HG03520 (cell line): ENCODE measurements at regions not wholly inside any gene's neighbourhood (a gene's known extent, or its start where the extent isn't known, plus 50 kb on each side); places are given as distances from the start of the nearest gene placed in this dataset.

Source experiments
- ATAC-seq: cut with Tn5 transposase; IDR thresholded peaks from one replicate; pipeline ENCODE4 v1.9.1; 2021; ENCODE audit warnings: mild to moderate bottlenecking, moderate library complexity; ENCODE audit not compliant: unreplicated experiment

DNA sequence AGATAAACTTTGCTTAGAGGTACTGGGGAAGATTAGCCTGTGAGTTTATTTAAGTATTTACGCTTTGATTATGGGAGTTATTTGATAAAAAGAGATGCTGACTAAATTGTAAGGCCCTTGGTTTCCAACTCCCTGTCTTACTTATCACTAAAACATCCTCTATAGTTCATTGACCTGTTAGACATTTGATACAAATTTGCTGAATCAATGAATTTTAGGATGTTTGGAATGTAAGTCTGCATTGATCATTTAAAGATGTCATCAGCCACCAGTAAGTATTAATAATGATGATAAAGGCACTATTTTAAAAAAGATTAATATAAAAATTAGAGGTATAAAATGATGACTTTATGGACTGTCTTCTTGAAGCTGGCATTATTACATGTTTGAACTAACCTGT, 340.6 kb downstream of the SPRY1 start:
- ATAC-seq = no peak

GRCh38 chr4:123739806-123740205, 343.2 kb downstream of the SPRY1 start:
- no peak for ATAC-seq

- no peak for ATAC-seq
Observed at GRCh38 chr4:123740236-123740635, 343.6 kb downstream of the SPRY1 start.

DNA sequence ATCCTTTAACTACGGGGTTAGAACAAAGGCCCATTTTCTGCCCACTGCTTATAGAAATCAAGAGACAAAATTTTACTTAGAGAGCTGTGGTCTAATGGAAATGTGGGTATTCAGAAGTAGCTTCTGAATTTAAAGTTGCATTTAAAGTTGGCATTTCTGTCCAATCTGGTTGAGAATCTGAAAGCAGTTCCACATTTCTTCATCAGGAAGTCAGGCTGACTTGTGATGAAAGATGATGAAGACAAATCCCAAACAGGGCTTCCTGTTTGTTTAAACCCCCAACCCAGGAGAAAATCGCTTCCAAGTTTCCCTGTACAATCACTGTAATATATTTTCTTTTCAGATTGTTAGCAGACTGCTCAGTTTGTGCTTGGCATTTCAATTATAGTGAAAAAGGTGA, 345.3 kb downstream of the SPRY1 start:
- no peak for ATAC-seq

DNA sequence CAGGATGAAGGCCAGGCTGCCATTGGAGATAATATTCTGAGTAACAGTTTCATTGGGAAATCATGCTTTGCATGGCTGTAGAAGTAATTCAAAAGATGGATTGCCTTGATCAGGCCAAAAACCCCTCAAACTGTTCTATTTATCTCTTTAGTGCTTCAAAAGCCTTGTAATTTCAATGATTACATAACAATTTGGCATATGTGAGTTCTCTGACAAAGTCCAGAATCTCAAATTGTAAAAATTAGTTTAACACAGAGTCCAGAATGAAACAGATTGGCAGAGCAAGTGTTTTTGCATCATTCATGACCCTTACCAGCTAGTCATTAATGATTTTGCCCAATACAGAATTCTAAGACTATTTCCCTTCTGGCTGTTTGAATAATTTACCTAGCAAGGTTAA, 347.3 kb downstream of the SPRY1 start:
- ATAC-seq = no peak

- ATAC-seq = no peak
Observed at GRCh38 chr4:123744664-123745290, 348.2 kb downstream of the SPRY1 start.

GRCh38 chr4:123747016-123747415, 350.4 kb downstream of the SPRY1 start:
- ATAC-seq = no peak

DNA sequence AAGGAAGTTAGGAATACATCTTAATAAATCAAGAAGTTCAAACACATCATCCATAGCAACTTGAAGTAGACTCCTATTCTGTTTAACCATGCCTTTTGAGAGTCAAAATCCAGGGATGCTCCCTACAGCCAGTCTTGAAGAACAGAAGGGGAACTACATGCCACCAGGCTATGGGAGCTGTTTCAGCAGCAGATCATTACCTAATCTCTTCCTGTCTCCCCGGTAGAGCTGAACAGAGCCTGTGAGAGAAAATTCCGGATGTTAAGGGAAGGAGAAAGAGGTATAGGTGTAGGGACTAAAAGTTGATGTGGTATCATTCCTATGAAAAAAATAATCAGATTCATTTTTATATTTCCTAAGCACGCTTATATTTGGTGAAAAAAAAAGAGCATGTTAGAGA, 352.2 kb downstream of the SPRY1 start:
- ATAC-seq = no peak

GRCh38 chr4:123749383-123749782, 352.8 kb downstream of the SPRY1 start:
- ATAC-seq = no peak

DNA sequence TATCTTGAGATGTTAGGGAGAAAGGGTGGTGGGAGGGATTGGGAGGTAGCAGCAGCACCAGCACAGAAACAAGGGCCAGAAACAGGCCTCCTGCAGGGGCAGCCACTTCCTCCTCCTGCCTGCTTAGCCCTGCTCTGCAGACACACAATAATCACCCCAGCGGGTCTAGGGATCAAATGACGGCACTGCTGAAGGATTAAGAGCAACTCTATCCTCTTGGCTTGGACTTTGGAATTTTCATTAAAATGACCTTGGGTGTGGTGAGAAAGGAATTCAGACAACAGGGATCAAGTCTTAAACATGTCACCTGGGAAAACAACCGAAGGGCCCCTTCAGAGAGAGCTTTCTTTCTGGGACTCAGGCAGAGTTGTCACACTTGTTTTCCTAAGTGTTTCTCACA, 353.4 kb downstream of the SPRY1 start:
- ATAC-seq = no peak

GRCh38 chr4:123755655-123756054, 359.1 kb downstream of the SPRY1 start:
- no peak for ATAC-seq

GRCh38 chr4:123767806-123768205, 371.2 kb downstream of the SPRY1 start:
- ATAC-seq = no peak

GRCh38 chr4:123770884-123771283, 374.3 kb downstream of the SPRY1 start:
- no peak for ATAC-seq

DNA sequence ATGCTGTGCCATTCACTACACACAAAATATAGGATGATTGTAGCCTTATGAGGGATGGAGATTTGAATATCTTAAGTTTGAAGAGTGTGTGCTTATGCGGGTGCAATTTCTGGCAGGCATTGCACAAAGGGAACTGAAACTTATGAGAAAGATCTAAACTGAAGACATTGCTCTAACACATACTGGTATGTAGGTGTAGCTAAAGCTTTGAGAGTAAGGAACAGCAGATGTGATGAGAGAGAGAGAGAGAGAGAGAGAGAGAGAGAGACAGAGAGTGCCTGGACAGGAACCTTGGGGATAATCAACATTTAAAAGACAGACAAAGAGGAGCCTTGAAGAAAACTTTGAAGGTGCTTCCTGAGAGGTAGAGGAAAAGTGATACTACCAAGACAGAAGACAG, 379.7 kb downstream of the SPRY1 start:
- peak; percentile 100 for ATAC-seq

DNA sequence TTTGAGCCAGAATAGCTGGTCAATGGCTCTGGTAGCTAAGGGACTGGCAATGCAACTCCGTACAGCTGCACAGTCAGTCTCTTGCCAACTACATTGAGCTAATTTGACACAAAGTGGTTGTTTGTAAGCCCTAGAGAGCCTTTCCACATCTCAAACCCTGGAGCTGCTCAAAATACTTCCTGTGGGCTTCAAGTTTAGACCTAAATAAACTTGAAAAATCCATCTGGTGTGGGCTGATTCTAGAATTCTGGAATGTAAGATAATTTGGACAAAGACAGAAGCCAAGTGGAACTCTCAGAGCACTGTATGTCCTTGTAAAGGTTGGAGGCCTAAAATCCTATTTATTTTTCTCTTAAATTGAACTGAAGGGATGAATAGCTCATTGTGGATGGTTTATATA, 380.8 kb downstream of the SPRY1 start:
- ATAC-seq = no peak

GRCh38 chr4:123783151-123783790, 386.7 kb downstream of the SPRY1 start:
- ATAC-seq = no peak

GRCh38 chr4:123783921-123784320, 387.3 kb downstream of the SPRY1 start:
- ATAC-seq = no peak

DNA sequence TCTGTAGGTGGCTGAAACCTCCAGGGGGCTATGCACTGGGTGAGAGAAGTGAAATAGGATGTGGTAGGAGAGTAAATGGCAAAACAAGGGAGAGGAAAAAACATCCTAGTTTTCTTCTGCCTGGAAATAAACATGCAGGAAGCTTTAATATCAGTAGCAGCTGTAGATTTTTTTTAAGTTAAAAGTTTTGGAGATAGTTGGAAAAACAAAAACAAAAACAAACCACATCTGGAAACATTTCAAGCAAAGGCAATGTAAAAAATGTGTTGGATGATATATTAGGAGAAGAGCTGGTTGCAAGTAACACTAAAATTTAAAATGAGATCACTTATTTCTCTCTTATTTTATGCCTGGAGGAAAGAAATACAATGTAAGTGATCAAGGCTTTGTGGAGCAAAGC, 388.0 kb downstream of the SPRY1 start:
- ATAC-seq = no peak

DNA sequence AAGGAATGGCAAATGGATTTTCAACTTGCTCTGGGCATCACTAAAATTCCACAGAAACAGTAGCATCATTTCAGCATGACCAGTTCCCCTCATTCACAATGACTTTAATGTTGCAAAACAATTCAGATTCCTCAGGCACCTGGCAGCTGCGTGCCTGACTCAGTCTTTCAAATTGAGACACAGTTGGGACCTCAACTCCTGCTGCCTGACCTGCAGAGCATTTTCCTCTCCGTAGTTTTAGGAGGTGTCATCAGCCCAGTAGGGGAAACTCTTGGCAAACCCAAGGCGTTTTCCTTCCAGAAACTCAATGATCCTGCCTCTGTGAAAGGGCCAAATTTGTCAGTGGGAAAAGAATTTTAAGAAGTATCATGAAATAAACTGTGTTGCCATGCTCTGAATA, 388.9 kb downstream of the SPRY1 start:
- ATAC-seq = no peak

- ATAC-seq = no peak
Observed at GRCh38 chr4:123786163-123786915, 389.7 kb downstream of the SPRY1 start.

GRCh38 chr4:123786920-123787319, 390.3 kb downstream of the SPRY1 start:
- ATAC-seq = no peak

DNA sequence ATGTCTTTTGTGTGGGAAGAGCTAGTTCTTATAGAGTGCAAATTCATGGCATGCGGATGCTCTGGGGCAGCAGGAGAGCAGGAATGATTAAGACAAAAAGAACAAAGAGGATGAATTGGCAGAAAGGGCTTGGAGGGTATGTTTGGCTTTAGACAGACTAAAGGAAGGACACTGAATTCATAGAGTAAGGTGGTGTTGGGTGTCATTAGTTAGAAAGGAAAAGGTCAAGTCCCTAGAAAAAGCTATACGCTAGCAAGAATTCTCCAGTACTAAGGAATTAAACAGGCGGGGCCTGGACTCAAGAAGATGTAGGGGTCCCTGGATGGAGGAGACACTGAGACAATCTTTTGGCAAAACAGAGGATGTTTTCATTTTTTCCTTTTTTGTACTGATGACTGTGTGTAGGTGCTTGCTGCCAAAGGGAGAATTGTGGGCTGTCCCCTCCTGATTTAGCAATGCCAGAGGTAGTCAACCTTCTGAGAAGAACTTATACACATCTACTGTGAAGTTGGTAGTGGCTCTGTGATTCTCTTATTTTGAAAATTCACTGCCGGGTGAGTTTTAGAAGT, 391.0 kb downstream of the SPRY1 start:
- ATAC-seq = no peak
